ENCODE measurements at regions not wholly inside any gene's neighbourhood (a gene's known extent, or its start where the extent isn't known, plus 50 kb on each side); places are given as distances from the start of the nearest gene placed in this dataset.

GRCh38 chr4:148563684-148564083 lies 121.5 kb upstream of the NR3C2 start:
- intact Hi-C loops (cut with DNase I): no loop called here
- 82 to 90% methylated on average over 3 of the region's 3 CpGs for WGBS, 2 donors
- DNase-seq (no peak), ATAC-seq (no peak)
- Histone ChIP-seq H3K9me3 (no peaks in the 10 kb centered on the region), H3K36me3 (no peaks in the 10 kb centered on the region), H3K27me3 (no peaks in the 10 kb centered on the region), H3K27ac (no peak overlapping the region), H3K4me3 (no peak overlapping the region), H3K4me1 (peaks cover 0 to 3% (median 0%) of the 10 kb centered on the region in 9 donors)
- no peak for TF ChIP-seq CTCF (IDR thresholded peaks at IDR 0.05)

- no peak for TF ChIP-seq CTCF (IDR thresholded peaks at IDR 0.05)
- no peaks in the 10 kb centered on the region for H3K9me3 ChIP-seq
- no peak for ATAC-seq
- no peak overlapping the region for H3K4me3 ChIP-seq
- H3K36me3 ChIP-seq: no peaks in the 10 kb centered on the region
- H3K27ac ChIP-seq: no peak overlapping the region
- peaks cover 0 to 3% (median 0%) of the 10 kb centered on the region in 9 donors for H3K4me1 ChIP-seq
- 89 to 93% methylated on average over 1 of the region's 1 CpG for WGBS, 2 donors
- no peak for DNase-seq
- no peaks in the 10 kb centered on the region for H3K27me3 ChIP-seq
- intact Hi-C loops (cut with DNase I): no loop called here
These were observed 119.3 kb upstream of the NR3C2 start for GRCh38 chr4:148561467-148561866.

GRCh38 chr4:148557793-148558192 lies 115.6 kb upstream of the NR3C2 start:
- Histone ChIP-seq H3K27ac (no peak overlapping the region), H3K4me1 (no peaks in the 10 kb centered on the region), H3K9me3 (no peaks in the 10 kb centered on the region), H3K27me3 (no peaks in the 10 kb centered on the region), H3K36me3 (no peaks in the 10 kb centered on the region), H3K4me3 (no peak overlapping the region)
- TF ChIP-seq CTCF (IDR thresholded peaks at IDR 0.05): no peak
- intact Hi-C loops (cut with DNase I): no loop called here
- whole genome bisulfite sequencing, 2 donors: 83 to 85% methylated on average over 3 of the region's 3 CpGs
- DNase-seq (no peak), ATAC-seq (no peak)

GRCh38 chr4:148550788-148551187 lies 108.6 kb upstream of the NR3C2 start:
- TF ChIP-seq CTCF (IDR thresholded peaks at IDR 0.05): no peak
- ATAC-seq (no peak), DNase-seq (no peak)
- H3K36me3 ChIP-seq: no peaks in the 10 kb centered on the region
- H3K4me1 ChIP-seq: no peaks in the 10 kb centered on the region
- H3K27ac ChIP-seq: no peak overlapping the region
- H3K9me3 ChIP-seq: no peaks in the 10 kb centered on the region
- H3K27me3 ChIP-seq: no peaks in the 10 kb centered on the region
- WGBS, 2 donors: 90 to 97% methylated on average over 1 of the region's 1 CpG
- no peak overlapping the region for H3K4me3 ChIP-seq
- intact Hi-C loops (cut with DNase I): no loop called here
